ENCODE measurements at regions not wholly inside any gene's neighbourhood (a gene's known extent, or its start where the extent isn't known, plus 50 kb on each side); places are given as distances from the start of the nearest gene placed in this dataset.
"Not testable (repeated sequence)": the region's sequence is repeated elsewhere in the genome, so short reads cannot be mapped to it uniquely, and the experiment has no call there.

- DNase-seq; in situ Hi-C loops (cut with HindIII; ENCODE audit: low pct_ligation_motif_present, low sequenced_read_pairs); H3K36me3 ChIP-seq (replicated peaks); H3K27me3 ChIP-seq (replicated peaks); H3K4me3 ChIP-seq (ENCODE audit: low read depth, low read length); H3K27ac ChIP-seq: not testable (repeated sequence)
These were observed 69.5 kb downstream of the MDH2 start for GRCh38 chr7:76117306-76117991.

- H3K36me3 ChIP-seq (replicated peaks); in situ Hi-C loops (cut with HindIII; ENCODE audit: low pct_ligation_motif_present, low sequenced_read_pairs); H3K27me3 ChIP-seq (replicated peaks); DNase-seq; H3K27ac ChIP-seq; H3K4me3 ChIP-seq (ENCODE audit: low read depth, low read length): not testable (repeated sequence)
These were observed 70.5 kb downstream of the MDH2 start for GRCh38 chr7:76118253-76119036.

- Histone ChIP-seq H3K27ac (no peak overlapping the region), H3K27me3 (replicated peaks) (no peaks in the 10 kb centered on the region), H3K36me3 (replicated peaks) (no peaks in the 10 kb centered on the region), H3K4me3 (ENCODE audit: low read depth, low read length) (no peak overlapping the region)
- no peak for TF ChIP-seq CTCF (IDR thresholded peaks at IDR 0.05; ENCODE audit: low read depth, low read length, missing control alignments)
- no peak for DNase-seq
- in situ Hi-C loops (cut with HindIII; ENCODE audit: low pct_ligation_motif_present, low sequenced_read_pairs) = no loop called here
These were observed 73.1 kb downstream of the MDH2 start for GRCh38 chr7:76121044-76121443.

- in situ Hi-C loops (cut with HindIII; ENCODE audit: low pct_ligation_motif_present, low sequenced_read_pairs) = no loop called here
- Histone ChIP-seq H3K27ac (no peak overlapping the region), H3K27me3 (replicated peaks) (no peaks in the 10 kb centered on the region), H3K36me3 (replicated peaks) (no peaks in the 10 kb centered on the region), H3K4me3 (ENCODE audit: low read depth, low read length) (no peak overlapping the region)
- no peak for TF ChIP-seq CTCF (IDR thresholded peaks at IDR 0.05; ENCODE audit: low read depth, low read length, missing control alignments)
- no peak for DNase-seq
These were observed 74.8 kb downstream of the MDH2 start for GRCh38 chr7:76122516-76123239.

GRCh38 chr7:76123316-76123715 is 75.4 kb downstream of the MDH2 start:
- Histone ChIP-seq H3K4me3 (ENCODE audit: low read depth, low read length) (no peak overlapping the region), H3K27me3 (replicated peaks) (no peaks in the 10 kb centered on the region), H3K27ac (no peak overlapping the region), H3K36me3 (replicated peaks) (no peaks in the 10 kb centered on the region)
- no peak for DNase-seq
- no peak for TF ChIP-seq CTCF (IDR thresholded peaks at IDR 0.05; ENCODE audit: low read depth, low read length, missing control alignments)
- in situ Hi-C loops (cut with HindIII; ENCODE audit: low pct_ligation_motif_present, low sequenced_read_pairs) = no loop called here

- no peaks in the 10 kb centered on the region for H3K36me3 ChIP-seq (replicated peaks)
- no peak for TF ChIP-seq CTCF (IDR thresholded peaks at IDR 0.05; ENCODE audit: low read depth, low read length, missing control alignments)
- DNase-seq = no peak
- H3K27me3 ChIP-seq (replicated peaks) = no peaks in the 10 kb centered on the region
- H3K27ac ChIP-seq = no peak overlapping the region
- no peak overlapping the region for H3K4me3 ChIP-seq (ENCODE audit: low read depth, low read length)
- in situ Hi-C loops (cut with HindIII; ENCODE audit: low pct_ligation_motif_present, low sequenced_read_pairs) = no loop called here
These were observed 76.1 kb upstream of the SRRM3 start for GRCh38 chr7:76125560-76125959.
